ENCODE measurements at regions not wholly inside any gene's neighbourhood (a gene's known extent, or its start where the extent isn't known, plus 50 kb on each side); places are given as distances from the start of the nearest gene placed in this dataset.

GRCh38 chr22:27627901-27628300 is 173.7 kb downstream of the MN1 start:
- peaks cover 5% of the 10 kb centered on the region for H3K27me3 ChIP-seq (ENCODE audit: control insufficient read depth, insufficient read depth, low read length)
- no peaks in the 10 kb centered on the region for H3K36me3 ChIP-seq (ENCODE audit: control insufficient read depth, insufficient read depth, low read length)
- no peak overlapping the region for H3K4me3 ChIP-seq (ENCODE audit: low read depth, low read length)
- no peak for TF ChIP-seq CTCF (IDR thresholded peaks at IDR 0.05; ENCODE audit: insufficient read depth, low read length, poor library complexity, severe bottlenecking)
- no peak for DNase-seq (ENCODE audit: low read depth)

- DNase-seq (ENCODE audit: low read depth) = no peak
- TF ChIP-seq CTCF (IDR thresholded peaks at IDR 0.05; ENCODE audit: insufficient read depth, low read length, poor library complexity, severe bottlenecking) = no peak
- H3K27me3 ChIP-seq (ENCODE audit: control insufficient read depth, insufficient read depth, low read length) = peaks cover 9% of the 10 kb centered on the region
- no peak overlapping the region for H3K4me3 ChIP-seq (ENCODE audit: low read depth, low read length)
- H3K36me3 ChIP-seq (ENCODE audit: control insufficient read depth, insufficient read depth, low read length) = no peaks in the 10 kb centered on the region
Observed at GRCh38 chr22:27628341-27628740, 173.2 kb downstream of the MN1 start.

- Histone ChIP-seq H3K4me3 (ENCODE audit: low read depth, low read length) (no peak overlapping the region), H3K27me3 (ENCODE audit: control insufficient read depth, insufficient read depth, low read length) (peaks cover 9% of the 10 kb centered on the region), H3K36me3 (ENCODE audit: control insufficient read depth, insufficient read depth, low read length) (no peaks in the 10 kb centered on the region)
- TF ChIP-seq CTCF (IDR thresholded peaks at IDR 0.05; ENCODE audit: insufficient read depth, low read length, poor library complexity, severe bottlenecking) = no peak
- no peak for DNase-seq (ENCODE audit: low read depth)
Observed at GRCh38 chr22:27628891-27629631, 172.5 kb downstream of the MN1 start.

- no peaks in the 10 kb centered on the region for H3K36me3 ChIP-seq (ENCODE audit: control insufficient read depth, insufficient read depth, low read length)
- DNase-seq (ENCODE audit: low read depth) = no peak
- H3K4me3 ChIP-seq (ENCODE audit: low read depth, low read length) = no peak overlapping the region
- no peak for TF ChIP-seq CTCF (IDR thresholded peaks at IDR 0.05; ENCODE audit: insufficient read depth, low read length, poor library complexity, severe bottlenecking)
- H3K27me3 ChIP-seq (ENCODE audit: control insufficient read depth, insufficient read depth, low read length) = peaks cover 9% of the 10 kb centered on the region
Observed at GRCh38 chr22:27629908-27630673, 171.5 kb downstream of the MN1 start.

- TF ChIP-seq CTCF (IDR thresholded peaks at IDR 0.05; ENCODE audit: insufficient read depth, low read length, poor library complexity, severe bottlenecking) = no peak
- no peak overlapping the region for H3K4me3 ChIP-seq (ENCODE audit: low read depth, low read length)
Observed at GRCh38 chr22:27630754-27631153, 170.8 kb downstream of the MN1 start.

More at GRCh38 chr22:27630754-27631153, 170.8 kb downstream of the MN1 start:
- Histone ChIP-seq H3K27me3 (ENCODE audit: control insufficient read depth, insufficient read depth, low read length) (peaks cover 9% of the 10 kb centered on the region), H3K36me3 (ENCODE audit: control insufficient read depth, insufficient read depth, low read length) (no peaks in the 10 kb centered on the region)
- no peak for DNase-seq (ENCODE audit: low read depth)

Measured in kidney epithelial cell (primary cell).